PC-3 (cell line): ENCODE measurements at regions not wholly inside any gene's neighbourhood (a gene's known extent, or its start where the extent isn't known, plus 50 kb on each side); places are given as distances from the start of the nearest gene placed in this dataset.
A peak's percentile ranks its signal among the peaks of the same experiment; 100 is the strongest.

Experiments
- ATAC-seq: fragments of 200-7000 bp; cut with Tn5 transposase; 2 replicates; pipeline ENCODE4 v1.9.1; 2020; ENCODE audit warnings: mild to moderate bottlenecking, moderate library complexity
- BruUV-seq: library from RNA; stranded (reverse); fragments of 400-500 nt; replicated peaks from 2 replicates; lab custom pipeline; 2021; lab: Mats Ljungman, UMichigan
- CTCF ChIA-PET: fragments of 300-600 bp; sonication (Branson Sonifier 250); formaldehyde crosslinking; loops from one replicate; lab custom pipeline; 2022; ENCODE audit warnings: antibody characterized with exemption; lab: Charles Lee
- POLR2A ChIA-PET: fragments of 300-600 bp; sonication (Branson Sonifier 250); formaldehyde crosslinking; loops from one replicate; lab custom pipeline; 2022; ENCODE audit warnings: antibody characterized with exemption; ENCODE audit not compliant: unreplicated experiment; lab: Charles Lee
- DNase-seq: peaks from one replicate; pipeline ENCODE4 v3.0.0-alpha.2; 2015
- H2AFZ ChIP-seq: fragments of 300-600 bp; sonication (generic); 2 replicates; pipeline ENCODE4 v1.6.0; 2016; ENCODE audit warnings: antibody characterized with exemption, low read length
- H3F3A ChIP-seq: fragments of 300-600 bp; sonication (generic); one replicate; pipeline ENCODE4 v1.6.0; 2017; ENCODE audit warnings: antibody characterized with exemption, low read length, control low read depth, mild to moderate bottlenecking; ENCODE audit not compliant: unreplicated experiment
- H3K27ac ChIP-seq: fragments of 300-600 bp; sonication (generic); 2 replicates; pipeline ENCODE4 v1.5.1; 2016; ENCODE audit warnings: mild to moderate bottlenecking, low read length
- H3K27me3 ChIP-seq: fragments of 300-600 bp; sonication (generic); 2 replicates; pipeline ENCODE4 v1.6.1; 2016; ENCODE audit warnings: low read length, mixed read lengths
- H3K36me3 ChIP-seq: fragments of 300-600 bp; sonication (generic); 2 replicates; pipeline ENCODE4 v1.6.1; 2016; ENCODE audit warnings: low read depth, mixed run types, low read length, mixed read lengths
- H3K4me1 ChIP-seq: fragments of 300-600 bp; sonication (generic); 2 replicates; pipeline ENCODE4 v1.5.1; 2016; ENCODE audit warnings: low read length; ENCODE audit not compliant: insufficient read depth
- H3K4me2 ChIP-seq: fragments of 300-600 bp; sonication (generic); 2 replicates; pipeline ENCODE4 v1.6.0; 2016; ENCODE audit warnings: low read length
- H3K4me3 ChIP-seq: fragments of 300-600 bp; sonication (generic); 2 replicates; pipeline ENCODE4 v1.5.1; 2016; ENCODE audit warnings: mild to moderate bottlenecking, low read length, mixed read lengths
- H3K79me2 ChIP-seq: fragments of 300-600 bp; sonication (generic); 2 replicates; pipeline ENCODE4 v1.6.1; 2017; ENCODE audit warnings: low read length, mixed read lengths
- H3K9ac ChIP-seq: fragments of 300-600 bp; sonication (generic); 2 replicates; pipeline ENCODE4 v1.6.0; 2016; ENCODE audit warnings: mild to moderate bottlenecking, low read length
- H3K9me2 ChIP-seq: fragments of 300-600 bp; sonication (generic); replicated peaks from 2 replicates; pipeline ENCODE4 v1.6.1; 2016; ENCODE audit warnings: mixed run types, low read length, mixed read lengths
- H3K9me3 ChIP-seq: fragments of 300-600 bp; sonication (generic); 2 replicates; pipeline ENCODE4 v1.6.1; 2016; ENCODE audit warnings: low read length, mixed read lengths
- H4K20me1 ChIP-seq: fragments of 300-600 bp; sonication (generic); 2 replicates; pipeline ENCODE4 v1.6.1; 2016; ENCODE audit warnings: low read length, mixed read lengths
- EZH2 ChIP-seq: fragments of 300-600 bp; sonication (generic); IDR thresholded peaks from one replicate; pipeline ENCODE4 v1.6.1; 2017; ENCODE audit warnings: antibody characterized with exemption, mild to moderate bottlenecking, low read length; ENCODE audit not compliant: unreplicated experiment
- EZH2phosphoT487 ChIP-seq: fragments of 300-600 bp; sonication (generic); IDR thresholded peaks from 2 replicates; pipeline ENCODE4 v1.6.1; 2018; ENCODE audit warnings: mild to moderate bottlenecking, antibody characterized with exemption, low read length, borderline replicate concordance
- intact Hi-C: fragments of 100-400 bp; cut with micrococcal nuclease; formaldehyde crosslinking; loops from 2 replicates; pipeline ENCODE4 v1.9.0; 2023
- TF ChIP-seq, protein P1 (sequence below): fragments of 300-600 bp; sonication (generic); conservative IDR thresholded peaks from 2 replicates; pipeline ENCODE4 v1.5.1; 2017; ENCODE audit warnings: antibody characterized with exemption, low read depth, mild to moderate bottlenecking, low read length

DNA sequence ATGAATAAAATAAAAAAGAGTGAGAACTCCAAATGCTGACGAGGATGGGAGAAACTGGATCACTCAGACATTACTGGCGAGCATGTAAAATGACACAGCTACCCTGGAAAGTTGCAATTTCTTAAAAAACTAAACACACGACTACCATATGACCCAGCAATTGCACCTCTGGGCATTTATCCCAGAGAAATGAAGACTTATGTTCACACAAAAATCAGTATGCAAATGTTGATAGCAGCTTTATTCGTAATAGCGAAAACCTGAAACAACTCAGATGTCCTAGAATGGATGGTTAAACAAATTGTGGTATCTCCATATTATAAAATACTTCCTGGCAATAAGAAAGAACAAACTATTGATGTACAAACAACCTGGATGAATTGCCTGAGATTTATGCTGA lies 357.2 kb upstream of the ASIC2 start:
- BruUV-seq: no TSS peak
- Histone ChIP-seq H4K20me1 (no peaks in the 10 kb centered on the region), H3K4me2 (no peak overlapping the region), H3K9me2 (no peaks in the 10 kb centered on the region), H3K27ac (no peak overlapping the region), H3K9me3 (no peaks in the 10 kb centered on the region), H3K79me2 (no peaks in the 10 kb centered on the region), H3K27me3 (no peaks in the 10 kb centered on the region), H2AFZ (no peak overlapping the region), H3K4me1 (no peaks in the 10 kb centered on the region), H3K36me3 (no peaks in the 10 kb centered on the region), H3K4me3 (no peak overlapping the region), H3K9ac (no peak overlapping the region), H3F3A (no peaks in the 10 kb centered on the region)
- intact Hi-C loops: no loop called here
- ChIA-PET CTCF (no interaction called here), POLR2A (no interaction called here)
- TF ChIP-seq EZH2phosphoT487 (no peak), EZH2 (no peak)
- TF ChIP-seq, protein P1, sequence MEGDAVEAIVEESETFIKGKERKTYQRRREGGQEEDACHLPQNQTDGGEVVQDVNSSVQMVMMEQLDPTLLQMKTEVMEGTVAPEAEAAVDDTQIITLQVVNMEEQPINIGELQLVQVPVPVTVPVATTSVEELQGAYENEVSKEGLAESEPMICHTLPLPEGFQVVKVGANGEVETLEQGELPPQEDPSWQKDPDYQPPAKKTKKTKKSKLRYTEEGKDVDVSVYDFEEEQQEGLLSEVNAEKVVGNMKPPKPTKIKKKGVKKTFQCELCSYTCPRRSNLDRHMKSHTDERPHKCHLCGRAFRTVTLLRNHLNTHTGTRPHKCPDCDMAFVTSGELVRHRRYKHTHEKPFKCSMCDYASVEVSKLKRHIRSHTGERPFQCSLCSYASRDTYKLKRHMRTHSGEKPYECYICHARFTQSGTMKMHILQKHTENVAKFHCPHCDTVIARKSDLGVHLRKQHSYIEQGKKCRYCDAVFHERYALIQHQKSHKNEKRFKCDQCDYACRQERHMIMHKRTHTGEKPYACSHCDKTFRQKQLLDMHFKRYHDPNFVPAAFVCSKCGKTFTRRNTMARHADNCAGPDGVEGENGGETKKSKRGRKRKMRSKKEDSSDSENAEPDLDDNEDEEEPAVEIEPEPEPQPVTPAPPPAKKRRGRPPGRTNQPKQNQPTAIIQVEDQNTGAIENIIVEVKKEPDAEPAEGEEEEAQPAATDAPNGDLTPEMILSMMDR: no peak
- ATAC-seq (no peak), DNase-seq (no peak)

DNA sequence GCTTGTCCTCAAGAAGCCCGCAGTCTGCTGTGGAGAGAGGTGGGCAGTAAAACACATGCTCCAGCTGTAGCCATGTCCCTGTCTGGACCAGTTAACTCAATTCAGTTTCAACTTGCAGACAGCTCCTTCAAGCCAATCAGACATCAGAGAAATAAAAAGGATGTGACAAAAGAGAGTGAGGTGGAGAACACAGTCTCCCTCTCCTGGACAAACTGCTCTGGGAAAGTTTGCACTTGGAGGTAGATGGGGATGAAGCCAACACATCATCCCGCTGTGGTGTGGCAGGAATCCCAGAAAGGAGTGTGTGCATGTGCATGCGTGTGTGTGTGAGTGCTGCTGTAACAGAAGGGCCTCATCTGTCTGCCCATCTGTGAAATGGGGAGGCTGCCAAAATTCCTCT lies 358.6 kb upstream of the ASIC2 start:
- no peak for ATAC-seq
- H3K9me3 ChIP-seq: no peaks in the 10 kb centered on the region

DNA sequence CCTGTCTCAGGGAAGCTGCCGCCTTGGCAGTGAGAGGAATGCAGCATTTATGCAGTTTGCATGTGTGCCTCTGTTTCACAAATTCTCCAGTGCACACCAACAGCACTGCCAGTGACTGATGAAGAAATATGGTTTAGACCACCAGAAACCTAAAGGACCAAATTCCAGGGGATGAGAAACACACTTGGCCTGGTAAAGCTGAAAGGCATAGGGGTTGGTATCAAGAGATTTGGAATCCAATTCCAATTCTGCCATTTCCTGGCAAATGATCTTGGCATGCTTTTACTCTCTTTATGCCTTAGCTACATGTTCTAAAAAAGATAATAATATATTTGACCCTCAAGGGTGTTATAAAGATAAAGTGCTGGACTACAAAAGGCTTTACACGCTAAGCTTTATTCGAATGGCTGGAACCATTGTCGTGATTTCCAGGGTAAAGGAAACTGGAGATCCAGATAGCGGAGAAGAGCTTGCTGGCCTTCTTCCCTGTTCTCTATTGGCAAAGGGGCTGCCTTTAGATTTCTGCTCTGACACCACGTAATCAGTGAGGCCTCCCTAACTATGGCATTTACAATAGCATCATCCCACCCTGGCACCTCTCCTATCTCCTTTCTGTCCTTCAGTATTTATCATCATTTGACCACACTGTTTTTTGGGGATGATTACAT lies 359.8 kb upstream of the ASIC2 start:
- Histone ChIP-seq H2AFZ (no peak overlapping the region), H3K36me3 (no peaks in the 10 kb centered on the region), H3K27ac (no peak overlapping the region), H4K20me1 (no peaks in the 10 kb centered on the region), H3K4me3 (no peak overlapping the region), H3K9me3 (no peaks in the 10 kb centered on the region), H3K9me2 (no peaks in the 10 kb centered on the region), H3F3A (no peaks in the 10 kb centered on the region), H3K79me2 (no peaks in the 10 kb centered on the region), H3K4me1 (no peaks in the 10 kb centered on the region), H3K4me2 (no peak overlapping the region), H3K27me3 (no peaks in the 10 kb centered on the region), H3K9ac (no peak overlapping the region)
- ATAC-seq (no peak), DNase-seq (no peak)
- intact Hi-C loops: no loop called here
- POLR2A ChIA-PET: no interaction called here
- TF ChIP-seq EZH2phosphoT487 (no peak), EZH2 (no peak)
- no TSS peak for BruUV-seq
- CTCF ChIA-PET: no interaction called here

More for the DNA sequence above, 358.6 kb upstream of the ASIC2 start:
- Histone ChIP-seq H3K9ac (no peak overlapping the region), H2AFZ (no peak overlapping the region), H3K4me3 (no peak overlapping the region), H3F3A (no peaks in the 10 kb centered on the region), H3K9me2 (no peaks in the 10 kb centered on the region), H3K4me2 (no peak overlapping the region), H3K36me3 (no peaks in the 10 kb centered on the region), H4K20me1 (no peaks in the 10 kb centered on the region), H3K27ac (no peak overlapping the region), H3K79me2 (no peaks in the 10 kb centered on the region), H3K27me3 (no peaks in the 10 kb centered on the region), H3K4me1 (no peaks in the 10 kb centered on the region)
- peak; percentile 4 for DNase-seq
- TF ChIP-seq EZH2: no peak
- TF ChIP-seq, protein P1: no peak; the same call in 1 of the 2 replicates
- intact Hi-C loops: no loop called here
- CTCF ChIA-PET: no interaction called here
- POLR2A ChIA-PET: no interaction called here
- no TSS peak for BruUV-seq
